Right cardiac atrium (tissue), 5 donors: ENCODE measurements at regions not wholly inside any gene's neighbourhood (a gene's known extent, or its start where the extent isn't known, plus 50 kb on each side); places are given as distances from the start of the nearest gene placed in this dataset.

Experiments used
- ATAC-seq, 2 donors: fragments of 200-7000 bp; cut with Tn5 transposase; one replicate each; pipeline versions ENCODE4 v1.8.0 to v1.9.1; 2020; ENCODE audit warnings: moderate library complexity in 2 of 2, mild to moderate bottlenecking in 1 of 2
- DNase-seq, 3 donors: peaks; one replicate each; pipeline ENCODE4 v3.0.0-alpha.2; 2020
- H3K27ac ChIP-seq: one replicate; pipeline ENCODE4 v1.5.1; 2013; ENCODE audit warnings: mild to moderate bottlenecking, low read length, control low read depth, moderate library complexity
- H3K27me3 ChIP-seq: one replicate; pipeline ENCODE4 v1.6.1; 2013; ENCODE audit not compliant: control insufficient read depth, insufficient read depth
- H3K4me1 ChIP-seq: one replicate; pipeline ENCODE4 v1.6.1; 2013; ENCODE audit warnings: low read length; ENCODE audit not compliant: control insufficient read depth, insufficient read depth
- H3K4me3 ChIP-seq: one replicate; pipeline ENCODE4 v1.5.1; 2013; ENCODE audit warnings: low read length, control low read depth
- H3K9me3 ChIP-seq: one replicate; pipeline ENCODE4 v1.6.1; 2013; ENCODE audit warnings: low read length; ENCODE audit not compliant: control insufficient read depth
- WGBS: extraction: QIAGEN DNeasy Blood & Tissue Kit; methylation state at CpG from one replicate; pipeline ENCODE4 v1.1.7; 2013; 5-methylcytosine and 5-hydroxymethylcytosine counted together
- intact Hi-C, 4 donors: fragments of 100-400 bp; cut with DNase I; formaldehyde crosslinking; loops; one replicate each; pipeline versions ENCODE4 v1.11.0 to v1.14.0; 2022 to 2023
- donor health status: healthy with polysubstance abuse.
- donor health status: DM: no; HTN: yes; CAD: no.
- donor health status: DM: no; HTN: no; CAD: no.
- donor health status: DM: no; HTN: yes; CAD: no; lungs with severe emphysema.
- donor health status: DM: yes; HTN: yes; CAD: no.

GRCh38 chr15:52960283-52960682, 170.1 kb upstream of the ONECUT1 start:
- WGBS: 78% methylated on average over 6 of the region's 6 CpGs
- ATAC-seq (no peak), DNase-seq (no peak)
- Histone ChIP-seq H3K4me1 (no peaks in the 10 kb centered on the region), H3K4me3 (no peak overlapping the region), H3K9me3 (no peaks in the 10 kb centered on the region), H3K27me3 (no peaks in the 10 kb centered on the region), H3K27ac (no peak overlapping the region)
- intact Hi-C loops: loop anchor here in 1 of 4 donors (10.0 kb wide), 1 partner anchor 65 kb away; no protein-coding TSS in a partner anchor

- Histone ChIP-seq H3K27me3 (peaks cover 2% of the 10 kb centered on the region), H3K27ac (no peak overlapping the region), H3K9me3 (peaks cover 1% of the 10 kb centered on the region), H3K4me3 (no peak overlapping the region), H3K4me1 (no peaks in the 10 kb centered on the region)
- no peak for DNase-seq
- intact Hi-C loops: no loop called here
- ATAC-seq: no peak
- 80% methylated on average over 2 of the region's 2 CpGs for WGBS
Observed at GRCh38 chr15:52943746-52944145, 153.6 kb upstream of the ONECUT1 start.

- no peak overlapping the region for H3K27ac ChIP-seq
- WGBS: 81% methylated on average over 1 of the region's 1 CpG
- no peak overlapping the region for H3K4me3 ChIP-seq
- peaks cover 2% of the 10 kb centered on the region for H3K27me3 ChIP-seq
- no peaks in the 10 kb centered on the region for H3K4me1 ChIP-seq
- ATAC-seq (no peak), DNase-seq (no peak)
- no peaks in the 10 kb centered on the region for H3K9me3 ChIP-seq
- intact Hi-C loops: no loop called here
Observed at GRCh38 chr15:52936489-52936888, 146.4 kb upstream of the ONECUT1 start.

GRCh38 chr15:52925130-52925529, 135.0 kb upstream of the ONECUT1 start:
- intact Hi-C loops: no loop called here
- Histone ChIP-seq H3K4me3 (no peak overlapping the region), H3K4me1 (no peaks in the 10 kb centered on the region), H3K9me3 (no peaks in the 10 kb centered on the region), H3K27ac (no peak overlapping the region), H3K27me3 (peaks cover 2% of the 10 kb centered on the region)
- WGBS: 39% methylated on average over 10 of the region's 10 CpGs
- no peak for DNase-seq
- no peak for ATAC-seq

GRCh38 chr15:52924630-52925029, 134.5 kb upstream of the ONECUT1 start:
- no peak overlapping the region for H3K27ac ChIP-seq
- intact Hi-C loops: no loop called here
- ATAC-seq: no peak
- 82% methylated on average over 7 of the region's 7 CpGs for WGBS
- no peaks in the 10 kb centered on the region for H3K4me1 ChIP-seq
- no peak overlapping the region for H3K4me3 ChIP-seq
- H3K27me3 ChIP-seq: peaks cover 2% of the 10 kb centered on the region
- DNase-seq: no peak
- H3K9me3 ChIP-seq: no peaks in the 10 kb centered on the region

GRCh38 chr15:52923626-52924025, 133.5 kb upstream of the ONECUT1 start:
- WGBS: 75% methylated on average over 6 of the region's 6 CpGs

GRCh38 chr15:52922871-52923270, 132.7 kb upstream of the ONECUT1 start:
- no peak overlapping the region for H3K27ac ChIP-seq
- ATAC-seq (no peak), DNase-seq (no peak)
- H3K4me1 ChIP-seq: no peaks in the 10 kb centered on the region
- H3K27me3 ChIP-seq: peaks cover 2% of the 10 kb centered on the region
- intact Hi-C loops: no loop called here
- H3K4me3 ChIP-seq: no peak overlapping the region
- 80% methylated on average over 7 of the region's 7 CpGs for WGBS
- no peaks in the 10 kb centered on the region for H3K9me3 ChIP-seq

More at GRCh38 chr15:52923626-52924025, 133.5 kb upstream of the ONECUT1 start:
- ATAC-seq (no peak), DNase-seq (no peak)
- Histone ChIP-seq H3K27ac (no peak overlapping the region), H3K9me3 (no peaks in the 10 kb centered on the region), H3K4me3 (no peak overlapping the region), H3K27me3 (peaks cover 2% of the 10 kb centered on the region), H3K4me1 (no peaks in the 10 kb centered on the region)
- intact Hi-C loops: no loop called here

- DNase-seq (no peak), ATAC-seq (no peak)
- no peaks in the 10 kb centered on the region for H3K27me3 ChIP-seq
- no peak overlapping the region for H3K4me3 ChIP-seq
- H3K9me3 ChIP-seq: no peaks in the 10 kb centered on the region
- intact Hi-C loops: no loop called here
- H3K4me1 ChIP-seq: no peaks in the 10 kb centered on the region
- 69% methylated on average over 1 of the region's 1 CpG for WGBS
- no peak overlapping the region for H3K27ac ChIP-seq
Observed at GRCh38 chr15:52912172-52912571, 122.0 kb upstream of the ONECUT1 start.

GRCh38 chr15:52893338-52893737, 103.2 kb upstream of the ONECUT1 start:
- no peak for ATAC-seq
- DNase-seq: no peak
- intact Hi-C loops: no loop called here

GRCh38 chr15:52879904-52880303, 89.8 kb upstream of the ONECUT1 start:
- H3K4me1 ChIP-seq: no peaks in the 10 kb centered on the region
- ATAC-seq (no peak), DNase-seq (no peak)
- H3K27me3 ChIP-seq: no peaks in the 10 kb centered on the region
- H3K27ac ChIP-seq: no peak overlapping the region
- 39% methylated on average over 7 of the region's 7 CpGs for WGBS
- no peak overlapping the region for H3K4me3 ChIP-seq
- intact Hi-C loops: no loop called here
- no peaks in the 10 kb centered on the region for H3K9me3 ChIP-seq

More at GRCh38 chr15:52893338-52893737, 103.2 kb upstream of the ONECUT1 start:
- H3K4me3 ChIP-seq: no peak overlapping the region
- no peaks in the 10 kb centered on the region for H3K9me3 ChIP-seq
- no peaks in the 10 kb centered on the region for H3K4me1 ChIP-seq
- no peak overlapping the region for H3K27ac ChIP-seq
- H3K27me3 ChIP-seq: no peaks in the 10 kb centered on the region
- WGBS: 58% methylated on average over 3 of the region's 3 CpGs

- ATAC-seq (no peak), DNase-seq (no peak)
- Histone ChIP-seq H3K27ac (no peak overlapping the region), H3K9me3 (no peaks in the 10 kb centered on the region), H3K27me3 (no peaks in the 10 kb centered on the region), H3K4me3 (no peak overlapping the region), H3K4me1 (no peaks in the 10 kb centered on the region)
- 47% methylated on average over 4 of the region's 4 CpGs for WGBS
- intact Hi-C loops: no loop called here
Observed at GRCh38 chr15:52879145-52879544, 89.0 kb upstream of the ONECUT1 start.

GRCh38 chr15:52876991-52877663, 87.0 kb upstream of the ONECUT1 start:
- no peaks in the 10 kb centered on the region for H3K27me3 ChIP-seq
- DNase-seq (no peak), ATAC-seq (no peak)
- H3K4me1 ChIP-seq: no peaks in the 10 kb centered on the region
- no peak overlapping the region for H3K4me3 ChIP-seq
- WGBS: 21% methylated on average over 5 of the region's 5 CpGs
- intact Hi-C loops: no loop called here
- H3K9me3 ChIP-seq: no peaks in the 10 kb centered on the region
- H3K27ac ChIP-seq: no peak overlapping the region
